Astrocyte (in vitro differentiated cells and primary cell): ENCODE measurements at regions not wholly inside any gene's neighbourhood (a gene's known extent, or its start where the extent isn't known, plus 50 kb on each side); places are given as distances from the start of the nearest gene placed in this dataset.

Source experiments
- CTCF ChIP-seq: IDR thresholded peaks from 2 replicates; pipeline ENCODE4 v1.5.1; 2011; ENCODE audit warnings: low read depth, mild to moderate bottlenecking, inconsistent platforms, low read length, moderate library complexity; ENCODE audit not compliant: insufficient read depth
- EZH2 ChIP-seq: IDR thresholded peaks from 2 replicates; pipeline ENCODE4 v1.6.1; 2012; ENCODE audit warnings: mild to moderate bottlenecking, low read length, inconsistent platforms; ENCODE audit not compliant: insufficient read depth

GRCh38 chr4:111303806-111304205 lies 680.9 kb upstream of the PITX2 start:
- TF ChIP-seq CTCF (no peak), EZH2 (no peak)
